ENCODE measurements at regions not wholly inside any gene's neighbourhood (a gene's known extent, or its start where the extent isn't known, plus 50 kb on each side); places are given as distances from the start of the nearest gene placed in this dataset.

GRCh38 chr9:129321286-129322021, 143.4 kb upstream of the IER5L start:
- TF ChIP-seq, protein P1, sequence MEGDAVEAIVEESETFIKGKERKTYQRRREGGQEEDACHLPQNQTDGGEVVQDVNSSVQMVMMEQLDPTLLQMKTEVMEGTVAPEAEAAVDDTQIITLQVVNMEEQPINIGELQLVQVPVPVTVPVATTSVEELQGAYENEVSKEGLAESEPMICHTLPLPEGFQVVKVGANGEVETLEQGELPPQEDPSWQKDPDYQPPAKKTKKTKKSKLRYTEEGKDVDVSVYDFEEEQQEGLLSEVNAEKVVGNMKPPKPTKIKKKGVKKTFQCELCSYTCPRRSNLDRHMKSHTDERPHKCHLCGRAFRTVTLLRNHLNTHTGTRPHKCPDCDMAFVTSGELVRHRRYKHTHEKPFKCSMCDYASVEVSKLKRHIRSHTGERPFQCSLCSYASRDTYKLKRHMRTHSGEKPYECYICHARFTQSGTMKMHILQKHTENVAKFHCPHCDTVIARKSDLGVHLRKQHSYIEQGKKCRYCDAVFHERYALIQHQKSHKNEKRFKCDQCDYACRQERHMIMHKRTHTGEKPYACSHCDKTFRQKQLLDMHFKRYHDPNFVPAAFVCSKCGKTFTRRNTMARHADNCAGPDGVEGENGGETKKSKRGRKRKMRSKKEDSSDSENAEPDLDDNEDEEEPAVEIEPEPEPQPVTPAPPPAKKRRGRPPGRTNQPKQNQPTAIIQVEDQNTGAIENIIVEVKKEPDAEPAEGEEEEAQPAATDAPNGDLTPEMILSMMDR (IDR thresholded peaks at IDR 0.05) = no peak
- TF ChIP-seq EP300 (IDR thresholded peaks at IDR 0.05) = no peak
